ENCODE measurements at regions not wholly inside any gene's neighbourhood (a gene's known extent, or its start where the extent isn't known, plus 50 kb on each side); places are given as distances from the start of the nearest gene placed in this dataset.

DNA sequence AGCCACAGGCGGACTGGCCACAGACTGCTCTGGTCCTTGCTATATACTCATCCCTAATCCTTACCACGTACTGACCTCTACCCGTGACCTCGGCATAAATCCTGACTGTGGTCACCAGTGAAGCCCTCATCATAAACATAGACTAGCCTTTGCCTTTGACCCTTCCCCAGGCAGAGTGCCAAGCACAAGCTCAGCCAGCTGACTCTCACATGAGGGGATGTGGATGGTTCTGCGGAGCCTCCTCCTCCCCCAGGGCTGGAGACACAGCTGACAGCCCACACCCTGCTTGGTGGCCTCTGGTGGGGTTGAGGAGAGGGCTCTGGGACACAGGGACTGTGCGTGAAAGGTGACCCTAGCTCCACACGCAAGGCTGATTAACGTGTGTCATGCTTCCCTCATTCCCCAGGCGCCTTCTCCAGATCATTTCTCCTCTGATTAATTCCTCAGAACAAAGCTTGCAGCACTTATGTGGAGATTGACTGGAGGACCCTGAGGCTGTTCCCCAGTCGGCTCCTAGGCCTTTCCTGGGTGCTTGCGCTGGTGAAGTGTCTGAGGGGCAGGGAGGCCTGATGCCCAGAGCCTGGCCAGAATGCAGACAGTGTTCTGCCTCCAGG is 241.5 kb upstream of the NLRP1 start:
- no peak for ATAC-seq
- no peak for DNase-seq (ENCODE audit: low spot score)
- no peaks in the 10 kb centered on the region; the same call in 1 of the 2 replicates for H3K9me2 ChIP-seq (ENCODE audit: insufficient read depth)
- no peaks in the 10 kb centered on the region for H3K27me3 ChIP-seq (ENCODE audit: insufficient read depth)
- no peak overlapping the region for H3K4me2 ChIP-seq
- no peak overlapping the region for H3K4me3 ChIP-seq
- H3K27ac Mint-ChIP-seq: no peak overlapping the region
- H2AFZ ChIP-seq: no peak overlapping the region
- TF ChIP-seq JUNB (IDR thresholded peaks at IDR 0.05; ENCODE audit: unreplicated experiment) (no peak), NANOG (IDR thresholded peaks at IDR 0.05; ENCODE audit: borderline replicate concordance) (no peak), ZNF331 (CRISPR knock-in tag; IDR thresholded peaks at IDR 0.05; ENCODE audit: low read depth) (no peak), STAT1 (IDR thresholded peaks at IDR 0.05; ENCODE audit: unreplicated experiment) (no peak), EZH2phosphoT487 (IDR thresholded peaks at IDR 0.05; ENCODE audit: unreplicated experiment) (no peak), CREB1 (CRISPR knock-in tag; IDR thresholded peaks at IDR 0.05; ENCODE audit: low read depth) (no peak), POLR2AphosphoS5 (IDR thresholded peaks at IDR 0.05; ENCODE audit: low read depth) (no peak), ZNF114 (CRISPR knock-in tag; IDR thresholded peaks at IDR 0.05) (no peak), EZH2 (IDR thresholded peaks at IDR 0.05; ENCODE audit: low read depth, unreplicated experiment) (no peak)
- TF ChIP-seq, protein P1, sequence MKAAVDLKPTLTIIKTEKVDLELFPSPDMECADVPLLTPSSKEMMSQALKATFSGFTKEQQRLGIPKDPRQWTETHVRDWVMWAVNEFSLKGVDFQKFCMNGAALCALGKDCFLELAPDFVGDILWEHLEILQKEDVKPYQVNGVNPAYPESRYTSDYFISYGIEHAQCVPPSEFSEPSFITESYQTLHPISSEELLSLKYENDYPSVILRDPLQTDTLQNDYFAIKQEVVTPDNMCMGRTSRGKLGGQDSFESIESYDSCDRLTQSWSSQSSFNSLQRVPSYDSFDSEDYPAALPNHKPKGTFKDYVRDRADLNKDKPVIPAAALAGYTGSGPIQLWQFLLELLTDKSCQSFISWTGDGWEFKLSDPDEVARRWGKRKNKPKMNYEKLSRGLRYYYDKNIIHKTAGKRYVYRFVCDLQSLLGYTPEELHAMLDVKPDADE (IDR thresholded peaks at IDR 0.05): no peak
- TF ChIP-seq, protein P2, sequence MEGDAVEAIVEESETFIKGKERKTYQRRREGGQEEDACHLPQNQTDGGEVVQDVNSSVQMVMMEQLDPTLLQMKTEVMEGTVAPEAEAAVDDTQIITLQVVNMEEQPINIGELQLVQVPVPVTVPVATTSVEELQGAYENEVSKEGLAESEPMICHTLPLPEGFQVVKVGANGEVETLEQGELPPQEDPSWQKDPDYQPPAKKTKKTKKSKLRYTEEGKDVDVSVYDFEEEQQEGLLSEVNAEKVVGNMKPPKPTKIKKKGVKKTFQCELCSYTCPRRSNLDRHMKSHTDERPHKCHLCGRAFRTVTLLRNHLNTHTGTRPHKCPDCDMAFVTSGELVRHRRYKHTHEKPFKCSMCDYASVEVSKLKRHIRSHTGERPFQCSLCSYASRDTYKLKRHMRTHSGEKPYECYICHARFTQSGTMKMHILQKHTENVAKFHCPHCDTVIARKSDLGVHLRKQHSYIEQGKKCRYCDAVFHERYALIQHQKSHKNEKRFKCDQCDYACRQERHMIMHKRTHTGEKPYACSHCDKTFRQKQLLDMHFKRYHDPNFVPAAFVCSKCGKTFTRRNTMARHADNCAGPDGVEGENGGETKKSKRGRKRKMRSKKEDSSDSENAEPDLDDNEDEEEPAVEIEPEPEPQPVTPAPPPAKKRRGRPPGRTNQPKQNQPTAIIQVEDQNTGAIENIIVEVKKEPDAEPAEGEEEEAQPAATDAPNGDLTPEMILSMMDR (conservative IDR thresholded peaks at IDR 0.05; ENCODE audit: low read depth in 2 of 2): no peak
- TF ChIP-seq, protein P3, sequence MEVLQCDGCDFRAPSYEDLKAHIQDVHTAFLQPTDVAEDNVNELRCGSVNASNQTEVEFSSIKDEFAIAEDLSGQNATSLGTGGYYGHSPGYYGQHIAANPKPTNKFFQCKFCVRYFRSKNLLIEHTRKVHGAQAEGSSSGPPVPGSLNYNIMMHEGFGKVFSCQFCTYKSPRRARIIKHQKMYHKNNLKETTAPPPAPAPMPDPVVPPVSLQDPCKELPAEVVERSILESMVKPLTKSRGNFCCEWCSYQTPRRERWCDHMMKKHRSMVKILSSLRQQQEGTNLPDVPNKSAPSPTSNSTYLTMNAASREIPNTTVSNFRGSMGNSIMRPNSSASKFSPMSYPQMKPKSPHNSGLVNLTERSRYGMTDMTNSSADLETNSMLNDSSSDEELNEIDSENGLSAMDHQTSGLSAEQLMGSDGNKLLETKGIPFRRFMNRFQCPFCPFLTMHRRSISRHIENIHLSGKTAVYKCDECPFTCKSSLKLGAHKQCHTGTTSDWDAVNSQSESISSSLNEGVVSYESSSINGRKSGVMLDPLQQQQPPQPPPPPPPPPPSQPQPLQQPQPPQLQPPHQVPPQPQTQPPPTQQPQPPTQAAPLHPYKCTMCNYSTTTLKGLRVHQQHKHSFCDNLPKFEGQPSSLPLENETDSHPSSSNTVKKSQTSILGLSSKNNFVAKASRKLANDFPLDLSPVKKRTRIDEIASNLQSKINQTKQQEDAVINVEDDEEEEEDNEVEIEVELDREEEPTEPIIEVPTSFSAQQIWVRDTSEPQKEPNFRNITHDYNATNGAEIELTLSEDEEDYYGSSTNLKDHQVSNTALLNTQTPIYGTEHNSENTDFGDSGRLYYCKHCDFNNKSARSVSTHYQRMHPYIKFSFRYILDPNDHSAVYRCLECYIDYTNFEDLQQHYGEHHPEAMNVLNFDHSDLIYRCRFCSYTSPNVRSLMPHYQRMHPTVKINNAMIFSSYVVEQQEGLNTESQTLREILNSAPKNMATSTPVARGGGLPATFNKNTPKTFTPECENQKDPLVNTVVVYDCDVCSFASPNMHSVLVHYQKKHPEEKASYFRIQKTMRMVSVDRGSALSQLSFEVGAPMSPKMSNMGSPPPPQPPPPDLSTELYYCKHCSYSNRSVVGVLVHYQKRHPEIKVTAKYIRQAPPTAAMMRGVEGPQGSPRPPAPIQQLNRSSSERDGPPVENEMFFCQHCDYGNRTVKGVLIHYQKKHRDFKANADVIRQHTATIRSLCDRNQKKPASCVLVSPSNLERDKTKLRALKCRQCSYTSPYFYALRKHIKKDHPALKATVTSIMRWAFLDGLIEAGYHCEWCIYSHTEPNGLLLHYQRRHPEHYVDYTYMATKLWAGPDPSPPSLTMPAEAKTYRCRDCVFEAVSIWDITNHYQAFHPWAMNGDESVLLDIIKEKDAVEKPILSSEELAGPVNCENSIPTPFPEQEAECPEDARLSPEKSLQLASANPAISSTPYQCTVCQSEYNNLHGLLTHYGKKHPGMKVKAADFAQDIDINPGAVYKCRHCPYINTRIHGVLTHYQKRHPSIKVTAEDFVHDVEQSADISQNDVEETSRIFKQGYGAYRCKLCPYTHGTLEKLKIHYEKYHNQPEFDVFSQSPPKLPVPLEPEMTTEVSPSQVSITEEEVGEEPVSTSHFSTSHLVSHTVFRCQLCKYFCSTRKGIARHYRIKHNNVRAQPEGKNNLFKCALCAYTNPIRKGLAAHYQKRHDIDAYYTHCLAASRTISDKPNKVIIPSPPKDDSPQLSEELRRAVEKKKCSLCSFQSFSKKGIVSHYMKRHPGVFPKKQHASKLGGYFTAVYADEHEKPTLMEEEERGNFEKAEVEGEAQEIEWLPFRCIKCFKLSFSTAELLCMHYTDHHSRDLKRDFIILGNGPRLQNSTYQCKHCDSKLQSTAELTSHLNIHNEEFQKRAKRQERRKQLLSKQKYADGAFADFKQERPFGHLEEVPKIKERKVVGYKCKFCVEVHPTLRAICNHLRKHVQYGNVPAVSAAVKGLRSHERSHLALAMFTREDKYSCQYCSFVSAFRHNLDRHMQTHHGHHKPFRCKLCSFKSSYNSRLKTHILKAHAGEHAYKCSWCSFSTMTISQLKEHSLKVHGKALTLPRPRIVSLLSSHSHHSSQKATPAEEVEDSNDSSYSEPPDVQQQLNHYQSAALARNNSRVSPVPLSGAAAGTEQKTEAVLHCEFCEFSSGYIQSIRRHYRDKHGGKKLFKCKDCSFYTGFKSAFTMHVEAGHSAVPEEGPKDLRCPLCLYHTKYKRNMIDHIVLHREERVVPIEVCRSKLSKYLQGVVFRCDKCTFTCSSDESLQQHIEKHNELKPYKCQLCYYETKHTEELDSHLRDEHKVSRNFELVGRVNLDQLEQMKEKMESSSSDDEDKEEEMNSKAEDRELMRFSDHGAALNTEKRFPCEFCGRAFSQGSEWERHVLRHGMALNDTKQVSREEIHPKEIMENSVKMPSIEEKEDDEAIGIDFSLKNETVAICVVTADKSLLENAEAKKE (CRISPR knock-in tag; IDR thresholded peaks at IDR 0.05): no peak
- TF ChIP-seq, protein P4, sequence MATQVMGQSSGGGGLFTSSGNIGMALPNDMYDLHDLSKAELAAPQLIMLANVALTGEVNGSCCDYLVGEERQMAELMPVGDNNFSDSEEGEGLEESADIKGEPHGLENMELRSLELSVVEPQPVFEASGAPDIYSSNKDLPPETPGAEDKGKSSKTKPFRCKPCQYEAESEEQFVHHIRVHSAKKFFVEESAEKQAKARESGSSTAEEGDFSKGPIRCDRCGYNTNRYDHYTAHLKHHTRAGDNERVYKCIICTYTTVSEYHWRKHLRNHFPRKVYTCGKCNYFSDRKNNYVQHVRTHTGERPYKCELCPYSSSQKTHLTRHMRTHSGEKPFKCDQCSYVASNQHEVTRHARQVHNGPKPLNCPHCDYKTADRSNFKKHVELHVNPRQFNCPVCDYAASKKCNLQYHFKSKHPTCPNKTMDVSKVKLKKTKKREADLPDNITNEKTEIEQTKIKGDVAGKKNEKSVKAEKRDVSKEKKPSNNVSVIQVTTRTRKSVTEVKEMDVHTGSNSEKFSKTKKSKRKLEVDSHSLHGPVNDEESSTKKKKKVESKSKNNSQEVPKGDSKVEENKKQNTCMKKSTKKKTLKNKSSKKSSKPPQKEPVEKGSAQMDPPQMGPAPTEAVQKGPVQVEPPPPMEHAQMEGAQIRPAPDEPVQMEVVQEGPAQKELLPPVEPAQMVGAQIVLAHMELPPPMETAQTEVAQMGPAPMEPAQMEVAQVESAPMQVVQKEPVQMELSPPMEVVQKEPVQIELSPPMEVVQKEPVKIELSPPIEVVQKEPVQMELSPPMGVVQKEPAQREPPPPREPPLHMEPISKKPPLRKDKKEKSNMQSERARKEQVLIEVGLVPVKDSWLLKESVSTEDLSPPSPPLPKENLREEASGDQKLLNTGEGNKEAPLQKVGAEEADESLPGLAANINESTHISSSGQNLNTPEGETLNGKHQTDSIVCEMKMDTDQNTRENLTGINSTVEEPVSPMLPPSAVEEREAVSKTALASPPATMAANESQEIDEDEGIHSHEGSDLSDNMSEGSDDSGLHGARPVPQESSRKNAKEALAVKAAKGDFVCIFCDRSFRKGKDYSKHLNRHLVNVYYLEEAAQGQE (IDR thresholded peaks at IDR 0.05; ENCODE audit: unreplicated experiment): no peak
- H3K36me3 Mint-ChIP-seq (ENCODE audit: low read depth): peaks cover 9% of the 10 kb centered on the region; the same call in 2 of the 3 replicates
- H4K20me1 ChIP-seq (replicated peaks; ENCODE audit: insufficient read depth): no peaks in the 10 kb centered on the region
- H3K4me1 ChIP-seq (ENCODE audit: insufficient read depth): peaks cover 4% of the 10 kb centered on the region
- H3K79me2 ChIP-seq (replicated peaks; ENCODE audit: insufficient read depth): no peaks in the 10 kb centered on the region
- H3F3A ChIP-seq (replicated peaks; ENCODE audit: low read depth): no peaks in the 10 kb centered on the region
- no peak overlapping the region for H3K27ac ChIP-seq (ENCODE audit: low read depth)
- H3K27me3 Mint-ChIP-seq (ENCODE audit: insufficient read depth, low read depth, poor library complexity): peaks cover 10% of the 10 kb centered on the region
- no peak overlapping the region for H3K4me3 Mint-ChIP-seq
- H3K9me3 Mint-ChIP-seq: peaks cover 3% of the 10 kb centered on the region; the same call in 1 of the 3 replicates
- no peaks in the 10 kb centered on the region for H3K36me3 ChIP-seq (ENCODE audit: insufficient read depth)
- H3K4me1 Mint-ChIP-seq: peaks cover 14% of the 10 kb centered on the region
